Esophagus muscularis mucosa (tissue), 3 donors: ENCODE measurements at regions not wholly inside any gene's neighbourhood (a gene's known extent, or its start where the extent isn't known, plus 50 kb on each side); places are given as distances from the start of the nearest gene placed in this dataset.
"Not testable (repeated sequence)": the region's sequence is repeated elsewhere in the genome, so short reads cannot be mapped to it uniquely, and the experiment has no call there.

ENCODE experiments used
- POLR2A ChIP-seq: fragments of 450-650 bp; IDR thresholded peaks from one replicate; pipeline ENCODE4 v1.6.1; 2017; ENCODE audit warnings: antibody characterized with exemption, moderate library complexity, mild to moderate bottlenecking, low read depth
- TF ChIP-seq, protein P1 (sequence below), 3 experiments: fragments of 200-600 bp in 2 of 3; fragments of 450-650 bp in 1 of 3; sonication (generic) in 2 of 3; IDR thresholded peaks; one replicate each; pipeline ENCODE4 v1.5.1; 2017 to 2019; ENCODE audit warnings: antibody characterized with exemption in 3 of 3, mild to moderate bottlenecking in 2 of 3, moderate library complexity in 1 of 3

DNA sequence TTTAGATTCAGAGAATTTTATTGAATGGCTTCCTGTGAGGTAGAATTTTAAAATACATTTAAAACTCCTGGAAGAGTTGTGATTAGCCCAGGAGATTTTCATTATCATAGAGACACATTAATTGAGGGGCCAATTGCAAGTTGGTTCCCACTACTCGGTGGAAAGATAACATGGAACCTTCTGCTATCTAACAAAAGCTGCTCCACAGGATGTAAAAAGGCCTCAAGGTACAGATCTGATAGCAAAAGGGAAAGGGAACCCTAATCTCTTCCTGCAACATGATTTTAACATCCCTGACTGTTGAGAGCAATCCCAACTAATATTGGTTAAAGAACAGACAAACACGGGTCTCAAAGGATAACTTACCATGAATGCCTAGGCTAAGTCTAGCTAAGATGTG, 312.3 kb downstream of the TUBA3C start:
- TF ChIP-seq POLR2A: not testable (repeated sequence)
- TF ChIP-seq, protein P1, sequence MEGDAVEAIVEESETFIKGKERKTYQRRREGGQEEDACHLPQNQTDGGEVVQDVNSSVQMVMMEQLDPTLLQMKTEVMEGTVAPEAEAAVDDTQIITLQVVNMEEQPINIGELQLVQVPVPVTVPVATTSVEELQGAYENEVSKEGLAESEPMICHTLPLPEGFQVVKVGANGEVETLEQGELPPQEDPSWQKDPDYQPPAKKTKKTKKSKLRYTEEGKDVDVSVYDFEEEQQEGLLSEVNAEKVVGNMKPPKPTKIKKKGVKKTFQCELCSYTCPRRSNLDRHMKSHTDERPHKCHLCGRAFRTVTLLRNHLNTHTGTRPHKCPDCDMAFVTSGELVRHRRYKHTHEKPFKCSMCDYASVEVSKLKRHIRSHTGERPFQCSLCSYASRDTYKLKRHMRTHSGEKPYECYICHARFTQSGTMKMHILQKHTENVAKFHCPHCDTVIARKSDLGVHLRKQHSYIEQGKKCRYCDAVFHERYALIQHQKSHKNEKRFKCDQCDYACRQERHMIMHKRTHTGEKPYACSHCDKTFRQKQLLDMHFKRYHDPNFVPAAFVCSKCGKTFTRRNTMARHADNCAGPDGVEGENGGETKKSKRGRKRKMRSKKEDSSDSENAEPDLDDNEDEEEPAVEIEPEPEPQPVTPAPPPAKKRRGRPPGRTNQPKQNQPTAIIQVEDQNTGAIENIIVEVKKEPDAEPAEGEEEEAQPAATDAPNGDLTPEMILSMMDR (IDR thresholded peaks at IDR 0.05): not testable (repeated sequence)
